DOHH2 (cell line): ENCODE measurements at regions not wholly inside any gene's neighbourhood (a gene's known extent, or its start where the extent isn't known, plus 50 kb on each side); places are given as distances from the start of the nearest gene placed in this dataset.

Experiments used
- H3F3A ChIP-seq: fragments of 200-600 bp; sonication (generic), shearing (Covaris generic); 2 replicates; pipeline ENCODE4 v1.6.0; 2016; ENCODE audit warnings: antibody characterized with exemption, mild to moderate bottlenecking; ENCODE audit not compliant: control insufficient read depth, insufficient read depth
- H3K27ac ChIP-seq: fragments of 200-600 bp; sonication (generic); 2 replicates; pipeline ENCODE4 v1.5.1; 2014; ENCODE audit warnings: low read depth, mild to moderate bottlenecking, low read length, moderate library complexity
- H3K27me3 ChIP-seq: fragments of 200-600 bp; sonication (generic); 2 replicates; pipeline ENCODE4 v1.6.1; 2014; ENCODE audit warnings: mild to moderate bottlenecking, low read length, mixed read lengths; ENCODE audit not compliant: control insufficient read depth
- H3K36me3 ChIP-seq: fragments of 200-600 bp; sonication (generic); 2 replicates; pipeline ENCODE4 v1.6.1; 2014; ENCODE audit warnings: mild to moderate bottlenecking, low read length, moderate library complexity, mixed read lengths; ENCODE audit not compliant: control insufficient read depth
- H3K4me1 ChIP-seq: fragments of 200-600 bp; sonication (generic); 2 replicates; pipeline ENCODE4 v1.6.1; 2014; ENCODE audit warnings: mild to moderate bottlenecking, low read length, mixed read lengths; ENCODE audit not compliant: control insufficient read depth
- H3K4me2 ChIP-seq: fragments of 200-600 bp; sonication (generic); 2 replicates; pipeline ENCODE4 v1.6.0; 2014; ENCODE audit warnings: mild to moderate bottlenecking, low read length, moderate library complexity
- H3K4me3 ChIP-seq: fragments of 200-600 bp; sonication (generic); 2 replicates; pipeline ENCODE4 v1.5.1; 2014; ENCODE audit warnings: mild to moderate bottlenecking, low read length, mixed read lengths
- H3K79me2 ChIP-seq: fragments of 200-600 bp; sonication (generic); 2 replicates; pipeline ENCODE4 v1.6.1; 2014; ENCODE audit warnings: mild to moderate bottlenecking, low read length, mixed read lengths; ENCODE audit not compliant: control insufficient read depth
- H3K9me2 ChIP-seq: fragments of 200-600 bp; sonication (generic); replicated peaks from 2 replicates; pipeline ENCODE4 v1.6.1; 2014; ENCODE audit warnings: mild to moderate bottlenecking, low read length, mixed read lengths; ENCODE audit not compliant: control insufficient read depth
- H3K9me3 ChIP-seq: fragments of 200-600 bp; sonication (generic); 2 replicates; pipeline ENCODE4 v1.6.1; 2014; ENCODE audit warnings: antibody characterized with exemption, low read length, mixed read lengths; ENCODE audit not compliant: control insufficient read depth, insufficient read depth
- H4K20me1 ChIP-seq: fragments of 200-600 bp; sonication (generic); 2 replicates; pipeline ENCODE4 v1.6.0; 2014; ENCODE audit warnings: low read depth, mild to moderate bottlenecking, antibody characterized with exemption, low read length, moderate library complexity; ENCODE audit not compliant: control insufficient read depth, insufficient read depth
- CTCF ChIP-seq: fragments of 200-600 bp; sonication (generic); IDR thresholded peaks from one replicate; pipeline ENCODE4 v1.5.1; 2014; ENCODE audit warnings: antibody characterized with exemption, mild to moderate bottlenecking, low read depth, low read length; ENCODE audit not compliant: poor library complexity, severe bottlenecking
- EZH2phosphoT487 ChIP-seq: fragments of 200-600 bp; sonication (generic); IDR thresholded peaks from 2 replicates; pipeline ENCODE4 v1.6.1; 2017; ENCODE audit warnings: borderline replicate concordance, mild to moderate bottlenecking, antibody characterized with exemption, low read length, moderate library complexity, mixed read lengths

GRCh38 chr2:182522405-182522896, 95.6 kb upstream of the PDE1A start:
- TF ChIP-seq EZH2phosphoT487 (no peak), CTCF (no peak)
- Histone ChIP-seq H3K27me3 (peaks cover 13% of the 10 kb centered on the region), H3K79me2 (no peaks in the 10 kb centered on the region), H3K36me3 (no peaks in the 10 kb centered on the region), H3K27ac (no peak overlapping the region), H3K9me2 (no peaks in the 10 kb centered on the region), H3F3A (no peaks in the 10 kb centered on the region), H4K20me1 (no peaks in the 10 kb centered on the region), H3K4me2 (no peak overlapping the region), H3K4me3 (no peak overlapping the region), H3K9me3 (no peaks in the 10 kb centered on the region), H3K4me1 (no peaks in the 10 kb centered on the region)

GRCh38 chr2:182522972-182523473, 96.2 kb upstream of the PDE1A start:
- Histone ChIP-seq H3F3A (no peaks in the 10 kb centered on the region), H3K27ac (no peak overlapping the region), H3K4me1 (no peaks in the 10 kb centered on the region), H3K9me2 (no peaks in the 10 kb centered on the region), H3K79me2 (no peaks in the 10 kb centered on the region), H3K4me2 (no peak overlapping the region), H4K20me1 (no peaks in the 10 kb centered on the region), H3K9me3 (no peaks in the 10 kb centered on the region), H3K27me3 (peaks cover 13% of the 10 kb centered on the region), H3K36me3 (no peaks in the 10 kb centered on the region), H3K4me3 (no peak overlapping the region)
- TF ChIP-seq CTCF = no peak
- TF ChIP-seq EZH2phosphoT487 = no peak

- Histone ChIP-seq H3K27me3 (no peaks in the 10 kb centered on the region), H3K9me2 (no peaks in the 10 kb centered on the region), H3K4me3 (no peak overlapping the region), H3K4me2 (no peak overlapping the region), H3K36me3 (no peaks in the 10 kb centered on the region), H3K79me2 (no peaks in the 10 kb centered on the region), H3K27ac (no peak overlapping the region), H3K4me1 (no peaks in the 10 kb centered on the region), H3F3A (no peaks in the 10 kb centered on the region), H4K20me1 (no peaks in the 10 kb centered on the region), H3K9me3 (no peaks in the 10 kb centered on the region)
- TF ChIP-seq CTCF = no peak
These were observed 103.8 kb upstream of the PDE1A start for GRCh38 chr2:182530636-182531035.
